GM13976 (cell line): ENCODE measurements at regions not wholly inside any gene's neighbourhood (a gene's known extent, or its start where the extent isn't known, plus 50 kb on each side); places are given as distances from the start of the nearest gene placed in this dataset.

ENCODE experiments used
- DNase-seq: peaks from one replicate; pipeline ENCODE4 v3.0.0; 2012; ENCODE audit warnings: low spot score
- in situ Hi-C: fragments of 300-500 bp; cut with MboI; formaldehyde crosslinking; loops from one replicate; pipeline ENCODE4 v1.12.0; 2022; ENCODE audit warnings: low sequenced_read_pairs, mixed read lengths, inconsistent platforms; ENCODE audit not compliant: unreplicated experiment
- TF ChIP-seq, protein P1 (sequence below): IDR thresholded peaks from 2 replicates; pipeline ENCODE4 v1.5.1; 2012; ENCODE audit warnings: borderline replicate concordance, mild to moderate bottlenecking; ENCODE audit not compliant: insufficient read depth; ENCODE audit errors: extremely low read depth, missing control alignments, control extremely low read depth

- no peak for DNase-seq
- TF ChIP-seq, protein P1, sequence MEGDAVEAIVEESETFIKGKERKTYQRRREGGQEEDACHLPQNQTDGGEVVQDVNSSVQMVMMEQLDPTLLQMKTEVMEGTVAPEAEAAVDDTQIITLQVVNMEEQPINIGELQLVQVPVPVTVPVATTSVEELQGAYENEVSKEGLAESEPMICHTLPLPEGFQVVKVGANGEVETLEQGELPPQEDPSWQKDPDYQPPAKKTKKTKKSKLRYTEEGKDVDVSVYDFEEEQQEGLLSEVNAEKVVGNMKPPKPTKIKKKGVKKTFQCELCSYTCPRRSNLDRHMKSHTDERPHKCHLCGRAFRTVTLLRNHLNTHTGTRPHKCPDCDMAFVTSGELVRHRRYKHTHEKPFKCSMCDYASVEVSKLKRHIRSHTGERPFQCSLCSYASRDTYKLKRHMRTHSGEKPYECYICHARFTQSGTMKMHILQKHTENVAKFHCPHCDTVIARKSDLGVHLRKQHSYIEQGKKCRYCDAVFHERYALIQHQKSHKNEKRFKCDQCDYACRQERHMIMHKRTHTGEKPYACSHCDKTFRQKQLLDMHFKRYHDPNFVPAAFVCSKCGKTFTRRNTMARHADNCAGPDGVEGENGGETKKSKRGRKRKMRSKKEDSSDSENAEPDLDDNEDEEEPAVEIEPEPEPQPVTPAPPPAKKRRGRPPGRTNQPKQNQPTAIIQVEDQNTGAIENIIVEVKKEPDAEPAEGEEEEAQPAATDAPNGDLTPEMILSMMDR: no peak
- in situ Hi-C loops: no loop called here
Observed at GRCh38 chr12:58443981-58444371, 476.3 kb downstream of the LRIG3 start.

GRCh38 chr12:58450868-58451482 lies 469.3 kb downstream of the LRIG3 start:
- in situ Hi-C loops: no loop called here
- no peak for DNase-seq
- TF ChIP-seq, protein P1: no peak

DNA sequence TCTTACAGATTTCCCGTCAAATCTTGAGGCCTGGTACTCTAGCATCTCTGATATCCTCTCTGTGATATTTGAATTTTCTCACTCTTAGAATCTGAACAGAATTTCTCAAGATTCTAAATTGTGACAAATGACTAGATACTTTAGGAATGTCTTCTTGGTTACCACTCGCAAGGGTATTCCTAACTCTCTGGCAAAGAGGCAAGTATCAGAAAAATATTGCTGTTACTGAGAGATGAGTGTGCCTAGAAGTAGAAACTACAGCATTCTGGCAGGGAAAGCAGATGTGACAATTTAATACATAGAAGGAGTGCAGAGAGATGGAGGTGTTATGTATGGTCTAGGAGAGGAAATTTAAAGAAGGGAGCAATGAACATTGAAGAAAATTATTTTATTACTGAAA lies 467.8 kb downstream of the LRIG3 start:
- DNase-seq: no peak
- in situ Hi-C loops: no loop called here
- TF ChIP-seq, protein P1: no peak

DNA sequence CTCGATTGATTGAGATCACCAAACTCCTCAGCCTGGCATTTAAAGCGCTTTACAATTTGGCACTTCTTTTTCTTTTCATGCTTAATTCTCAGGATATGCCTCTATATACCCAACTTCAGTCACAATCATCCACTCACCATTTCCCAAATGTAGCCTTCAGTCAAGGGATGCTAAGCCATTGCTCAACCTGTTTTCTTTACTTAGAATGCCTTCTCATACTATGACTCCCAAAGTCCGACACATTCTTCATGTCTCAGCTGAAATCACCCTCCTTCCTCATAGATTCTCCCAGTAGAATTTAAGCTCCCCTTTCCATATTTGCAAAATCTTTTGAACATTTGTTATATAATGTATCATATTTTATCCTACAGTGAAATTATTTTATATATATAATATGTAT lies 467.0 kb downstream of the LRIG3 start:
- DNase-seq: no peak
- in situ Hi-C loops: no loop called here
- TF ChIP-seq, protein P1: no peak

- in situ Hi-C loops: no loop called here
- TF ChIP-seq, protein P1: no peak
- DNase-seq: no peak
Observed at GRCh38 chr12:58455136-58455535, 465.2 kb downstream of the LRIG3 start.

- TF ChIP-seq, protein P1: no peak
- in situ Hi-C loops: no loop called here
- no peak for DNase-seq
Observed at GRCh38 chr12:58458102-58458501, 462.2 kb downstream of the LRIG3 start.
